CD4-positive, alpha-beta T cell treated with Interleukin-4 for 1 hour (primary cell): ENCODE measurements at regions not wholly inside any gene's neighbourhood (a gene's known extent, or its start where the extent isn't known, plus 50 kb on each side); places are given as distances from the start of the nearest gene placed in this dataset.
"Not testable (repeated sequence)": the region's sequence is repeated elsewhere in the genome, so short reads cannot be mapped to it uniquely, and the experiment has no call there.

Experiments used
- DNase-seq, 2 donors: peaks; one replicate each; pipeline ENCODE4 v3.0.0-alpha.2; 2020 to 2022

DNA sequence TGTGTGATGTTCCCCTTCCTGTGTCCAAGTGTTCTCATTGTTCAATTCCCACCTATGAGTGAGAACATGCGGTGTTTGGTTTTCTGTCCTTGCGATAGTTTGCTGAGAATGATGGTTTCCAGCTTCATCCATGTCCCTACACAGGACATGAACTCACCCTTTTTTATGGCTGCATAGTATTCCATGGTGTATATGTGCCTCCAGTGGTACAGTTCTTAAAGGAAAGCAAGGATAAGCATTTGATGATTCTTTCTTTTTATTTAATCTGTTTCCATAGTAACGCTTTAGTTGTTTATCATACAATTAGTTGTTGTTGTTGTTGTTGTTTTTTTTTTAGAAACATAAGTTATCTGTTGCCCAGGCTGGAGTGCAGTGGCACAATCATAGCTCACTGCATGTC is 133.1 kb downstream of the TSEN15 start:
- DNase-seq = not testable (repeated sequence)

DNA sequence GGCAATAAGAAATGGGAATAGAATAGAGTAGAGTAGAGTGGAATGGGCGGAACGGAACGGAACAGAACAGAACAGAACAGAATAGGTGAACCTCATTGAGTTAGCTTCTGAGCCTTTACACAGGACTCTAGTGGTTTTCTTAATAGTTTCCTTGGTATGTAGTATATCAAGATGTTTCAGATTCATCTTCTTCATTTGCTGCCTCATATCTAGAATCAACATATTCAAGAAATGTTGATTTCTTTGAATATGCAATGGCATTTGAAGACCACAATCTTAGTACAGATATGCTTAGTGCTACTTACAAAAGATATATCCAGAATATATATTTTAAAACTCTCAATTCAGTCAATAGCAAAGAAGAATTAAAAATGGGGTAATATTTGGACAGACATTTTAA is 133.8 kb downstream of the TSEN15 start:
- no peak for DNase-seq

GRCh38 chr1:184186167-184186566 is 134.6 kb downstream of the TSEN15 start:
- DNase-seq = no peak

GRCh38 chr1:184187097-184187496 is 135.6 kb downstream of the TSEN15 start:
- no peak for DNase-seq

GRCh38 chr1:184188037-184188436 is 136.5 kb downstream of the TSEN15 start:
- DNase-seq = no peak

DNA sequence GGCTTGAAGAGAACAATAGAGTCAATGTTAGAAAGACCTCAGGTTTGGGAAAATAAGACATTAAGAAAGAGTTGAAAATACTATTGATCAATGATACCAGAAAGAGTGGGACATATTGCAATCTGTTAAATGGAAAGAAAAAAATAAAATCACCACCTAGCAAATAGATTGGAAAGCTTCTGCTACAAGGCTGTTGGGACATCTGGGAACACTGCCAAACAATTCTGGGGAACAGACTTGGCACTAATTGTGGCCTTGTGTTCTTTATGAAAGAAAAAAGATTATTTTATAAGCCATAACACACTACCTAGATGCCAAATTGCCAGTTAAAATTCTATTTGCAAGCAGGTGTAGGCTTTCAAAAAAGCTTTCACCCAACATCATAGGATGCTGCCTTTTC is 137.8 kb downstream of the TSEN15 start:
- no peak for DNase-seq

DNA sequence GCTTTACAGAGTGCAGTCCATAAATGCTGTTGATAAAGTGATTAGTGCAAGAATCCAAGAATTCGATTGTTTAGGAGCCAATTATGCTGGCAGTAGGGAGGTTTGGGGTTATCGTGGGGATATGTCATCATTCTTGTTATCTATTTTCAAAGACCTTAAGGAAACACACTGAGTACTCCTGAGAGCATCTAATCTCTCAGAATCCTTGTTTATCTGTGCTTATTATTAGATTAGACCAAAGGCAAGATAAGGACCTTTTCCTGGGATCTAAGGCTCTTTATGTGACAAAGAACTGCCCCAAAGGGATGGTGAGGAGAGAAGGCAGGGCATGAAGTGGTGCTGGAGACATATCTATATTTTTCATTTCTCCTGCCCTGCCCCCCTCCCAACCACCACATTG is 139.1 kb downstream of the TSEN15 start:
- no peak for DNase-seq

DNA sequence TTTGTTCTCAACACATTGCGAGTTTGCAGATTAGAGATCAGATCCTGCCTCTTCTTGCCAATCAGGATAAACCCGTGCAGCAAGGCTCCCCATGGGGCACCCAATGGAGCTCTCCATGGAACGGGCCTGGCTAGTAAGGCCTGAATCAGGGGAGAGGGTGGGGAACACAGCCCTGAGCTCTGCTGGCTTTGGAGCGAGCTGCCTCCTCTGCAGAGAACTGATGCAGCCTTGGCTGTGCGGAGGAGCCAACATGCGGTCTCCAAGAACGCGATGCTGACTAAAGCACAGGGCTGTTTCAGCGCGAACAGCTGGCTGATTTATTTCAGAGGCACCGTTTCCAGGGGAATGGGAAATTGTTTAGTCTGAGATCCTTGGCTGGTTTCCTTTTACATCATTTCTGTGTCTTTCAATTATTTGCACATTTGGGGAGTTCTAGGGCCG is 139.7 kb downstream of the TSEN15 start:
- DNase-seq = no peak

- no peak for DNase-seq
Observed at GRCh38 chr1:184192796-184193195, 141.3 kb downstream of the TSEN15 start.

DNA sequence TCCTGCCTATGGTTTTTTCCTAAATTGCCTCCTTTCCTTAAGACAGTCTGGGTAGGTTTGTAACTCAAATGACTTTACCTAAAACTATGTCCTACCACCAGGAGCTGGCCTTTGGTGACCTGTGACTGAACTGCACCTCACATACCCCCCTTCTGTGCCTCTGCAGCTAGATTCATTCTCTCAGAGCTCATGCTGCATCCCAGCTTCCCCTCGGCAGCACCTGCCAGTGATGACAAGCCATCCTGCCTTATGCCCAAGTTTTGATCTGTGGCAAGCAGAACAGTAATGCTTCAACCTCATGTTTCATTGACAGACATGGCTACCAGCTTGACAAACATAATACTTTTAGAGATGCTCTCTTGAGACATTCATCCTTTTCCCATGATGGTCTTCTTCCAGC is 141.9 kb downstream of the TSEN15 start:
- DNase-seq = no peak

DNA sequence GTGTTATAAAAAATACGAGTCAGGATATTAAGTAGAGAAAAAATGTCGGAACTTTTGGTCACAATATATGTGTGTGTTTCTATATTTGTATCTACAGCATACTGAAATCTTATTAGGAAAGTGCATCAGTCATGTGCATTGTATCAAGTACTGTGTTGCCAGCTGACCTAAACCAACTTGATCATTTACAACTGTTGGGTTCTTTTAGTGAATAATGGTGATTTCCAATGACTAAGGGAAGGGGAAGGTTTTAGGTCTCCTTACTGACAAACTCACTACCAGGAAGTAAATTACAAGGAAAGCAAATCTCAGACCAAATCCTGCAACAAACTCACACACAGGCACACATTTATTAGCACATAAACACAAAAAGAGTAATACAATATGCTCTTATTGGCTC is 142.7 kb downstream of the TSEN15 start:
- no peak for DNase-seq

- not testable (repeated sequence) for DNase-seq
Observed at GRCh38 chr1:184195722-184196121, 144.2 kb downstream of the TSEN15 start.

GRCh38 chr1:184197831-184198230 is 146.3 kb downstream of the TSEN15 start:
- no peak for DNase-seq

- no peak for DNase-seq
Observed at GRCh38 chr1:184199036-184199435, 147.5 kb downstream of the TSEN15 start.

GRCh38 chr1:184199438-184200085 is 148.0 kb downstream of the TSEN15 start:
- no peak for DNase-seq

- no peak for DNase-seq
Observed at GRCh38 chr1:184208622-184209021, 157.1 kb downstream of the TSEN15 start.

- DNase-seq = no peak
Observed at GRCh38 chr1:184210031-184210430, 158.5 kb downstream of the TSEN15 start.

GRCh38 chr1:184210862-184211261 is 159.3 kb downstream of the TSEN15 start:
- no peak for DNase-seq

DNA sequence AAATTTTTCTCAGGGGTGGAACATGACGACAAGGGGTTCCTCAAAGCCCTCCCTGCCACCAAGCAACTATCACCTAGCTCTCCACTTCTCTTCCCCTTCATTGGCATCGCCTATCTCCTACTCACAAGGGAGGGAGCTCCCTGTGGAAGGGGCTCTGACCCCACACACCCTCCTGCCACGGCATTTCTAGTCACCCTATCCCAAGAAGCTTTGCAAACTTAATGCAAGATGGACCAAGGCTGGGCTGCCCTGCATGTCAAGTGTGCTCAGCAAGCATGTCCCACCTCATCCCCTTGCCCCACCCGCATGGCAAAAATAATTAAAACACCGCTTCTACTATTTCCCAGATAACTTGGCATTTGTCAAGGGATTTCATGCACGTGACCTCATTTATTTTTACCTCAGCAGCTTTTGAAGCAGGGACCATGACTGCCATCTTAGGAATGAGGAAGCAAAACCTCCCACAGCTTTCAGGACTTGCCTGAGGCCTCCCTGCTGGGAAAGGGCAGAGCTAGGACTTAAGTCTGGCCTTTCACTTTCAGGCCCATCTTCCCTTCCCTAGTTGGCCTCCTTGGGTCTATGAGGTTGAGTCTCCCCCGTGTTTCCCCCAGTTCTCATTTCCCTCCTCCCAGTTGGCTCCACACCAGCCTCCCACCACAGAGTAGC is 161.3 kb downstream of the TSEN15 start:
- DNase-seq = no peak

GRCh38 chr1:184214128-184214527 is 162.6 kb downstream of the TSEN15 start:
- DNase-seq = no peak

- DNase-seq = no peak
Observed at GRCh38 chr1:184215274-184215925, 163.9 kb downstream of the TSEN15 start.

- no peak for DNase-seq
Observed at GRCh38 chr1:184218458-184219075, 167.0 kb downstream of the TSEN15 start.

DNA sequence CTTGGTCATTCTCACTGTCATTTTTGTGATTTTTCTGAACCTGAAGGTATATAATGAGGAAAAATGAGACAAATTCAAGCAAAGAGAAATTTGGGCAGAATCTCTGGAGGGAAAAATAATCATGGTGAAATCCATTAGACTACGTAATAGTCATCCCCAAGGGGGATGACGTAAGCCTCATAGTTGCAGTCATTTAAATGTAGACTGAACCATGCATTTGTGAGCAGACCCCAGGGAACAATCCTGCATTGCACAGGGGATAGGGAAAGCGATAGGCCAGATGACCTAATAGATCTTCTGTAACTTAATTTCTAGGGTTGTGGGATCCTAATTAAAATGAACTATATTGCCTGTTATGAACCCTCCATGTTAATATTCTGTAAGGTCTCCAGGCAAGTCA is 167.4 kb upstream of the C1orf21 start:
- no peak for DNase-seq

DNA sequence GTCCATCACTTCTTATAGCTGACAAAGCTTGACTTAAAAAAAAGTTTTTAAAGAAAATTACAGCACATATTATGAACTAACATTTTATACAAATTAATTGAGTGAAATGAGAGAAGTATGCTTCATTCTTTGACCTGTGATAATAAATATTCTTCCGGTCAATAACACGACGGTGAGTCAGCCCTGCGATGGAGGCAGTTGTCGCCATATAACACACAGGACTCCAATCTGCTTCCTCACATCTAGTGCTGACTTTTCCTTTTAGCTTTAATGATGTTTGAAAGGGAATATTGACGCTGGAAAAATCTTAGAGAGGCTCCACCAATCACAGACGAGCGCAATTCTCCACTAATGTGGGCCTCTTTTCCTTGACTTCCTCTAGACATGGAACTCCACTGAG is 166.9 kb upstream of the C1orf21 start:
- DNase-seq = no peak
